HG02973 (cell line): ENCODE measurements at regions not wholly inside any gene's neighbourhood (a gene's known extent, or its start where the extent isn't known, plus 50 kb on each side); places are given as distances from the start of the nearest gene placed in this dataset.

Source experiments
- ATAC-seq: cut with Tn5 transposase; IDR thresholded peaks from one replicate; pipeline ENCODE4 v1.9.1; 2021; ENCODE audit warnings: moderate library complexity; ENCODE audit not compliant: unreplicated experiment

GRCh38 chr5:5581080-5581479 lies 158.6 kb downstream of the ICE1 start:
- ATAC-seq: no peak

- ATAC-seq: no peak
Observed at GRCh38 chr5:5576744-5577143, 154.3 kb downstream of the ICE1 start.

DNA sequence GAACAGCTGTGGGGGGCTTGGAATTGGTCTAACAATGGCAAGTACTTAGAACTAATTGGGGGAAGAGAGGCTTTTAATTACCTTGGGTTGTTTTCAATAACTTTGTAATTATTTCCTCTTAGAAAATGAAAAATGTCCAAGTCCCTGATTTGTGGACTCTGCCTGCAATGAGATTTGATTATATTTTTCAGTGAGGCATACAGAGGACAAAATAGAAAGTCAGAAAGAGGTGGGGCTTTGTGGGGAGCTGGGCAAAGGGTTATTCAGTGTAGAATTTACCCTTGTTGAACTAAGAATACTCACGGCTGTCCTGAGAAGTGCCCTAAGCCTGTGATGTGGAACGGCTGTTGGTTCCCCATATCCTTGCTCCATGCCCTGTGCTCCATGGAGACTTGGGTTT lies 153.0 kb downstream of the ICE1 start:
- no peak for ATAC-seq

DNA sequence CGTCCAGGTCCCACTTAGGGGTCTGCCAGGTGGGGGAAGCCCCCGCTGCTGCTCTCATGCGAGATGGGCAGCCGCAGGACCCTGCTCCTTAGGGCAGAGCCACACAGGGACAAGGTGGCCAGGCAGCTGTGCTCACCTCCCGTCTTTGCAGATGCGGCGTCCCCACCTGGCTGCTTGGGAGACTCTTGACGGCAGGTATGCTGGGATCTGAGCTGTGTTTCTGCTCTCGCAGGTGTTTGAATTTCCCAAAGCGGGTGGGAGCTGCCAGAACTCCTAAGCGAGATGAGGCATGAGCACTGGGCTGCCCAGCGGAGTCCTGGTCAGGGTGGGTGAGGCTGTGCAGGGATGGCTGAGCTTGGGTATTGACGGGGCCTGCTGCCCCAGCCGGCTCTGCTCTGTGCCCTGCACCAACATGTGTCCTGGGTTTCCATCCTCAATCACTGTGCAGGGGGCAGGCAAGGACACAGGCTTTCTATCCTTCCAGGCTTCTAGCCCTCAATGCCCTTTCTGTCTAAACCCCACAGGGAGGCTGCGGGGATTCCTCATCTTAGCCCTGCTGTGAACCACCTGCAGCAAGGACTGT lies 151.4 kb downstream of the ICE1 start:
- ATAC-seq: no peak

DNA sequence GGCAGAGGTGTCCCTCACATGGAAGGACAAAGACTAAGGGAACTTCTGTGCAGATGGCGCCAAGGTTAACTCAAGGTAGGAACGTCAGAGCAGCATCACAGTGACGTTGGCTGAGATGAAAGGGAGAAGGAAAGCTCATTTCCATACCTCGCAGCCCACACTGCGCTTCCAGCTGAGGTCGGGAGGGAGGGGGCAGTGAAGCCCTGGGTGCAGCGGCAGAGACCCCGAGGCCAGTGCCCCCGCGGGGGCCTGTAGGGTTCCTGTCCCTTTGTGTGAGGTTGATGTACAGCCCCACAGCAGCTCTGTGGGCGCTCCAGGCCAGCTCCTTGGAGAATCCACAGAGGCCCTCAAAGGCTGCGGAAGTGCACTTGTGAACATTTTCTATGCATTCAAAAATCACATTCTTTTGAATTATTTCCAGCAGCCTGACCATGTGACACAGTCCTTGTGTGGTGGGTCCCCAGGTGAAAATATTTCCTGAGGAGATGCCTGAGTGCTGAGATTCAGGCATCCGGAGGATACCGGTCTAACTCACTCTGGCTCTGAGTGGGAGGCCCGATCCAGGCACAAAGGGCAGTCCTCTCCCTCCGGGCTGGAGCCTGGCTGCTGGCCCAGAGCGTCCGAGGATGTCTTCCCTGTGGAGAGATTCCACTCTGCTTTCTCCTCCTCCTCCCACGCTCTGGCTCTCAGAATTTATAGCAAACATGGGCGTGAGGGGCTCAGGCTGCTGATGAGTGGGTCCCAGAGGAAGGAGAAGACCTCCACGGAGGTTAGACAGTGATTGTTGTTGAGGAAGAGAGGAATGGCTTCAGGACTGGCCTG lies 150.7 kb downstream of the ICE1 start:
- ATAC-seq: no peak

DNA sequence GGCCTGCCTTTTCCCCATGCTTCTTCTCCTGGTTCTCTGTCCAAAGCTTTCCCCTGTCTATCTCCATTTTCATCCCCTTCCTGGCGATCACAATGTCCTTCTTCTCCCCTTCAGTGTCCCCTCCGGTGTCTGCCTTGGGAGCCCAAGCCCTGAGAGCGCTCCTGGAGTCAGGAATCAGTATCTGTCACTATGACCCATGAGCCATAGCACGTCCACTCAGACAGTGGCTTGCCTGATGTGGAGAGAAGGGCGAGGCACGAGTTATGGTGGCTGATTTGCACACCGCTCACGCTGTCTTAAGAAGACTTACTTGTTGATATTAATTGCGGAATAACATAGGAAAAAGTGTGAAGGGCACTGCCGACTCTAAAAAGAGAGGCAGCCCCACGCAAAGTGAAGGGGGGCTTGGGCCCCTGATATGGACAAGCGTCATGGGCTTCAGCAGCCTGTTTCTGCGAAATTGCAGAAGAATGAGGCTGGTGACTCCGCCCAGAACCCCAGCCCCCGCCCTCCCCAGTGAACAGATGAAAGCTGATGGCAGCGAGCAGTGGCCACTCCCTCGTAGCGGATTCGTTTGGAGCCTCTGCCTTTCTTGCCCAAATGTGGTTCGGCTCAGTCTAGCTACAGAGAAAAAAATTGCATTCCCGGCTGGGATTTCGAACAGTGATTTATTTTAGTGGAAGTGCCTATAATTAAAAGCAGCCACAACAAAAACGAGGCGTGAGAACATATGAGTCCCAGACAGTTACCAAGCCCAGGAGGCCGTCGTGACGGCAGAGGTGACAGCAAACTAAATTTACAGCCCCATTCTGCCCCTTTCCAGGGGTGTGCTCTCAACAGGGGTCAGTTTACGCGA lies 149.8 kb downstream of the ICE1 start:
- no peak for ATAC-seq

- no peak for ATAC-seq
Observed at GRCh38 chr5:5570646-5571045, 148.2 kb downstream of the ICE1 start.

DNA sequence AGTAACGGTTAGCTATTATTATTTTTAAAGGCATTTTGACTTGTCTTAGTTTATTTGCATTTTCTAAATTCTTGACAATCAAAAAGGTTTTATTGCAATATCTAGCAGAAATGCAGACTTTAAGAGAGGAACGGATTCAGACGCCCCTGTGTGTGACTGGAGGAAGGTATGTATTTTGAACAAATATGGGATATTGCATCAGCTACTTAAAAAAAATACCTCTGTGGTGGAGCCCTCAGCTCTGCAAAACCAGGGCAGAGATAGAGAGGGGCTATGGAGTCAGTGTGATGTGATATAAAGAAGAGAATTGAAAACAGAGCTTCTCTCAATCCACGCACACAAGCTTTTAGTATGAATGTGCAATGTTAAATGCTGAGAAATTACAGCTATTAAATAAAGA lies 142.4 kb downstream of the ICE1 start:
- no peak for ATAC-seq

- ATAC-seq: no peak
Observed at GRCh38 chr5:5560016-5560415, 137.5 kb downstream of the ICE1 start.

- ATAC-seq: no peak
Observed at GRCh38 chr5:5558638-5559527, 136.4 kb downstream of the ICE1 start.

DNA sequence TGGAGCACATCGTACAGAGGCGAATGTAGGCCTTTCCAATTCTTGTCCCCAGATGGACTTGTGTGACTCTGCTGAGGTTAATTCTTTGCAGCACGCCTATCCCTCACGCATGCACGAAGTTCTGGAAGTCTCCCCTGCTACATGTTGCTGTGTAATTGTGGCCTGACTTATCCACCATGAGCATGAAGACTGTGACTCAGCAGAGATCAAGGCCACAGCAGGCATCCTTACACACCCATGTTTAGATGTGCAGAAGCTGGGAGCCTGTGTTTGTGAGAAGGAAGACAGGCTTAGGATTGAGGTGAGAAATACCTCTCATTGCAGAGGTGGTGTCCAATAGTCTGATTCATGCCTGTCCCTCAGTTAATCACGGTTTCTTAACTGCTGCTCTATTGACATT lies 135.6 kb downstream of the ICE1 start:
- no peak for ATAC-seq

GRCh38 chr5:5551499-5551898 lies 129.0 kb downstream of the ICE1 start:
- ATAC-seq: no peak

GRCh38 chr5:5546408-5546807 lies 123.9 kb downstream of the ICE1 start:
- ATAC-seq: no peak

DNA sequence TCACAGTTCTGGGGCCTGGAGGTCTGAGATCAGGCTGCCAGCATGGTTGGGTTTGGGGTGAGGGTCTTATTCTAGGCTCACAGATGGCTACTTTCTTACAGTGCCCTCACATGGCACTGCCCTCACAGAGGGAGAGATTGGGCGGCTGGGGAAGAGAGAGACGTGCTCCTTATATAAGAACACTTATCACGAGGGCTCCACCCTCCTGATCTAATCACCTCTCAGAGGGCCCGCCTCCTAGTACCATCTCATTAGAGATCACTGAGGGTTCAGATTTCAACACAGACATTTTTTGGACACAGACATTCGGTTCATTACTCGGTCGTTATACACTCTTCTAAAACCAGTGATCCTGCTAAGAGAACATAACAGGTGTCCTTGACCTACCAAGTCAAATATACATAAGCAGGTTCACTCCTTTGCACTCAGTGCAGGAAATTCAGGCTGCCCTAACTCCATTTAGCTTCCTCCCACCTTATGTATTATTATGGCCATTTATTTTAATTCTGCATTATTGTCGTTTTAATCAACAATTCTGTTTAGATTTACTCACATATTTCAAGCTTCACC lies 121.7 kb downstream of the ICE1 start:
- ATAC-seq: no peak

DNA sequence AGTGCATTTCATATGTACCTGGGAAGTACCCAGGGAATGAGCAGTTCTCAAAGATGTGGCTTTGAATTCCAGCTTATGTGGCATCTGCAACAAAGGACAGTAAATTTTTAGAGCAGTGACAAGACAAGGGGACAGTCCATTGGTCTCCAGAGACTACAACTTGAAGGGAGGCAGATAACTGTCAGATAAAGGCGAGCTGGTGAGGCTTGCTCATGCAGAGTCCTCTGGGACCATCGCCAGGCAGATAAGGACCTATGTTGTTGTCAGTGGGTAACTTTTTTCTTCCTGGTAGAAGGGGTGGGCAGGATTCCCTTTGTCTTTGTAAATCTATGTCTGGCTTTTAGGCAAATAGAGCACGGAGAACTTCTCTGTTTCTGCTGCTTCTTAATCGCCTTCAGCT lies 120.2 kb downstream of the ICE1 start:
- ATAC-seq: no peak

GRCh38 chr5:5540065-5540464 lies 117.6 kb downstream of the ICE1 start:
- no peak for ATAC-seq
